ENCODE measurements at regions not wholly inside any gene's neighbourhood (a gene's known extent, or its start where the extent isn't known, plus 50 kb on each side); places are given as distances from the start of the nearest gene placed in this dataset.

GRCh38 chr5:158644301-158644700 is 455.4 kb downstream of the EBF1 start:
- DNase-seq: no peak

GRCh38 chr5:158643840-158644239 is 455.9 kb downstream of the EBF1 start:
- DNase-seq: no peak

DNA sequence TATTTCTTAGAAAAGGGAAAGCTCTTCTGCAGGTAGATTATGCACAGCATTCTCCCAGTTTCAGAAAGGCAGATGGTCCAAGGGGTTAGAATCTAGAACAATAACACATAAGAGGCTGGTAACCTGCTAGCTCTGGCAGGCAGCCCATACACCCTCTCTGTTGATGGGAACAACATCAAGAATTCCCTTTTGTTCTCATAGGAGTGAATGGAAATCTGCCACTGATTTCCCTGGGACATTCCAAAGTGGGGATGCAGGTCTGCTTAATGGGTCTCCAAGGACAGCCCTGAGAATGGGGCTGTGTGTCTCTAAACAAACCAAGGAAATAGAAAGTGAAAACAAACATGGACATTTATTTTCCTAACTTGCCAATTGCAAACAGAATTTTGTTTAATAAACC is 456.8 kb downstream of the EBF1 start:
- DNase-seq: no peak

GRCh38 chr5:158641016-158641415 is 458.7 kb downstream of the EBF1 start:
- no peak for DNase-seq

DNA sequence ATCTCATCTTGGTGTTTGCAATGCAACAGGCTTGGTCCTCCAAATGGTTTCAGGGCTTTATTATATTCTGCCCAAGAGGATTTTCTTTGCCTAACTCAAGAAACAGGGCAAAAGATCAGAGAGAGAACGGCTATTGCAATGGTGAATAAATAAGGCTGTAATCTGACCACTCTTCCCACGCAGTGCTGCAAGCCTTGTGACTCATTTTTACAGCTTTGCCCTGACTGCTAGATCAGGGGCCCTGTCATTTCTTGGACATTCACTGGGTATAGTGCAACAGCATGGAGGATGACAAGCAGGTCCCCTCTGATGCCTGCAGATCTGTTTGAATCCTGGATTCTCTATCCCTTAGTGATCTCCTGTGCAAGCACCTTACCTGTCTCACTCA is 459.1 kb downstream of the EBF1 start:
- no peak for DNase-seq

DNA sequence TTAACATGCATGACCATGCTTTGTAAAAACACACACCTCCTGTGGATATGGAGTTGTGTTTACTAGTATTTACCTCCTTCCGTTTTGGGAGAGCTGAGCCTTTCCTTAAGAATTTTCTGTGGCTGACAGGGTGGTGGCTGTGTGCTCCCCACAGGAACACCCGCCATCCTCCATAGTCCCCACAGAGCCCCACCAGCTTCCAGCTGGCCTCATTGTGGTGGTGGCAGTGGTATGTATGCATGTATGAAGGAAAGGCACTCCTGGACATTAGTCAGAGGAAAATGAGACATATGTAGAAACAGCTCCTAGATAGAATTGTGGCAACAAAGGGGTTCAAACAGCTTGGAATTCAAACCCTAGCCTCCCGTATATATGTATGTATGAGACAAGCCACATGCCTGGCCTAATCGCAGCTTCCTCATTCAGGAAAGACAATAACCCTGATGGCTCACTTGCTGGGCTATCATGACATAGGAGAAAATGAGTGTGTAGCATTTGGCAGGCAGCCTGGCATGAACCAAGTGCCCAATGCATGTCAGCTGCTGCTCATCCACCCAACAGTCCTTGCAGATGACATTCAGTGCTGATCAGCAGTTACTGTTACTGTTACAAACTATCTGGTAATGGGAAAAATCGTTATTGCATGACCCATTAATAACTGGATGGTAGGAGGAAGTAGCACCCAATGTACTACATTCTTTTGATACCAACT is 459.7 kb downstream of the EBF1 start:
- no peak for DNase-seq

GRCh38 chr5:158638396-158638795 is 461.3 kb downstream of the EBF1 start:
- DNase-seq: no peak

DNA sequence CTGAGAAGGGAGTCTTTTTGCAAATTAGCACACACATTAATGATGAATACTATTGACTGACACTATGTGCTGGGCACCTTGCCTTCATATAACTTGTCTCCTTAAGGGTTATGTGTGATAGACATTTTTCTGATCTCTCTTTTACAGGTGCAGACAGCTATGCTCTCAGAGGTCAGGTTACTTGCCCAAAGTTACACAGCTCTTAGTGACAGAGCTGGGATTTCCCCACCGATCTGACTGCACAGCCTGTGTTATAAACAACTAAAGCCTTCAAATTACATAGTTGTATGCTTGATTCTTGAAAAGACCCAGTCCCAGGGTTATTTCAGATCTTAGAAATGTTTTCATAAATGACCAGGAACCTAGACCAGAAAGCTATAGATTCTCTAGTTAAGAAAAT is 462.7 kb downstream of the EBF1 start:
- no peak for DNase-seq

DNA sequence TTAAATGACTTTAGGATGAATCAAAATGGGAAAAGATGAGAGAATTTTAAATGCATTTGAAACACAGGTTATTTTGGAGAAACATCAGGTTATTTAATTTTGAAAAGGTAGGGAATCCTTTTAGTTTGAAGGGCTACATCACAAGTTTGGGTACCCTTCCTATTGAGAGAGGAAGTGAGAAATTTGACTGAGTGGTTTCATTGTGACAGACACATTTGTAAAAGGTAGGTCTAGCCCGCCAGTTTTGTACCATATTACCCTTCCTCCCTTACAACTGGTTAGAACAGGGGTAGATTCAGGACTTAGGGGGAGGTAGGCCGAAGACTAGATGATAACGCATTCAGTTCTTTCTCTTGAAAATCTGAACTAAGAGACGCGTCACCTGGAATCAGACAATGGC is 464.2 kb downstream of the EBF1 start:
- DNase-seq: no peak

GRCh38 chr5:158634714-158635113 is 465.0 kb downstream of the EBF1 start:
- no peak for DNase-seq

GRCh38 chr5:158629591-158630312 is 470.0 kb downstream of the EBF1 start:
- DNase-seq: no peak

DNA sequence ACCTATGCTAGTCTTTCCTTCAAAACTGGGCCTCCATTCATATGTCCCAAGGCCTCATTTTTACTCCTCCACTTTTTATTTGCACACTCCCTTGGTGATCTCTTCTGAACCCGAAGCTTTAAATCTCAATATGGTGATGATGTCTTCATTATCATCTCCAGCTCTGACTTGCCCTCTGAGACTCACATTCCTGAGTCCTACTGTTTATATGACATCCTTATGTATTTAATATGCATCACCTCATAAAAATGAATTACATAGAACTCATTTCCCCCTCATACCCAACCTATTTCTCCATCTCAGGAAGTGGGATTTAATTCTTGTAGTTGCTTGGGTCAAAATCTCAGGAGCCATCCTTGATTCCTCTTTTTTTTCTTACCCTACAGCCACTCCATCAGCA is 473.0 kb downstream of the EBF1 start:
- DNase-seq: no peak

- no peak for DNase-seq
Measured at GRCh38 chr5:158623971-158624370, 475.7 kb downstream of the EBF1 start.

DNA sequence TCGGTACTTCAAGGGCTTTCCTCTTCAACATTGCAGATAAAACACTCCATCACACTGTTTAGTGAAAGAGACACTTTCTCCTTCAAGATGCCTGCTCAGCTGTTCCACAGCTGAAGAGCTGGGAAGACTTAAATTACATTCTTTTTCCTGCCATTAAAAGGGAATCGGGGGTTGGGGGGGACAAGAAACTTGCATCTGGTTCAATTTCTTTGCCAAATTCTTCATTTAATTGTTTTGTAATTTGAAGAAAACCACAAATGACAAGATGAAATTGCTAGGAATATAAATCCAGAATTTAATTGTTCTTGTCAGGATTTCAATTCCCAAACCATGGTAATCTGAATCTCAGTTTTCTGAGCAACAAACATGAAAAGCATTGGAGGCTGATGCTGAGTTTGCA is 478.3 kb downstream of the EBF1 start:
- no peak for DNase-seq

DNA sequence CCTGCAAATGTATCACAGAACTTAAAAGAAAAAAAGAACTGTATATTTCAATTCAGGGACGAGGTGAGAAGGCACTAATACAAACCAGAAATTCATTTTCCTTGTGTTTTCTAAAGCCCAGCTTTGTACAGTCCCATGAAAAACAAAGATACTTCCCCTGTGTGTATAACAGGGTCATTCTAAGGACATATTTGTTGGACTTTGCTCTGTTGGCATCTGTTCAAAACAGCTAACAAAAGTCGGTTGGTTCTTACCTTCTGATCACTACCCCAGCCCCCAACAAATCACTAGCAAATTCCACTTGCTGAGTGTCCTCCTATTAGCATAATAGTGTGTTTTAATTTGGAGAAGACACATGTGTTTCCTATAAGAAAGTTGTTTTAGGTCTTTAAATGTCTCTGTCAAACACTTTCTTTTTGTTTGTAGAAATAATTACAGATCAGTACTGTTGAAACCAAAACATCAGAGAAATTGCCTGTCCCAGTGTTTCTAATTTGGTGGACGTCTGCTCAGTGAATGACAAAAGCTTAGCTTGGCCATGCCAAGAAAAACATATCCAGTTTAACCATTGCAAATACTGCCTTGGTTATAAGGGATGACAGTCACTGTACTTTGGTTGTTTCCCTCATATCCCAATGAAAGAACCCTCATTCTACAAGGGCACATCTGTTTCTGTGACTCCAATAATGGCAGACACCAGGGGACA is 480.5 kb downstream of the EBF1 start:
- no peak for DNase-seq

DNA sequence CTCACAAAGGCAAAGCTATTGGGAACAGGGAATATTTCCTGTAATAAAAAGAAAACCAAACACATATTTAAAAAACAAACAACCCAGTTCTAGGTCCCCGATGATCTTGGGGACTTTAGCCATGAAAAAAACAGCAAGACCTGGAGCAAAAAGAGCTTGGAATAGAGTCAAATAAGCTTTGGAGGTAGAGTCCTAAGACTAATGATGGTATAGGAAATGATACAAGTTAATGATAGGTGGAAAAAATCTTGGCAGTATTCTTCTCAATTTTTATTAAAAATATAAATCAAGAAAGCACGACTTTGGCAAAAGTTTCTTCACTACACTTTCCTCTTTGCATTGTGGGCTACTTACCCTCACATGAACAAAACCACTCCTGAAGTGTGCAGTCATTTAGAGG is 481.5 kb downstream of the EBF1 start:
- DNase-seq: no peak

DNA sequence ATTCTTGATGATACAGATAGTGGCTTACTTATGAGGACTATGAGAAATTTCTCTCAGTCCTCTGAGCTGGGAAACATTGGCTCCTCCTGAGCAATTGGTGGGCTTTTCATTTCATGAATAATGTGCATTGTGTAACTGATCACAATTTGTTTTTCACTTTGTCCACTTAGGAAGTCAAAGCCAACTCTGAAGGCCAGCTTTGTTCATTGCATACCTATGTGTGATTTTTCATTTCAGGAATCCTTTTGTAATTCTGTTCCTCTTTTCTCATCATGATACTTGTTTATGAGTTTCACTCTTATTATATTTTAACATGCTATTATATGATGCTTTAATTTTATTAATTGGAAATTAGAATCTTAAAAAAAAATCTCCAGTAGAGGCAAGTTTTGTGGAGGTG is 483.0 kb downstream of the EBF1 start:
- no peak for DNase-seq

DNA sequence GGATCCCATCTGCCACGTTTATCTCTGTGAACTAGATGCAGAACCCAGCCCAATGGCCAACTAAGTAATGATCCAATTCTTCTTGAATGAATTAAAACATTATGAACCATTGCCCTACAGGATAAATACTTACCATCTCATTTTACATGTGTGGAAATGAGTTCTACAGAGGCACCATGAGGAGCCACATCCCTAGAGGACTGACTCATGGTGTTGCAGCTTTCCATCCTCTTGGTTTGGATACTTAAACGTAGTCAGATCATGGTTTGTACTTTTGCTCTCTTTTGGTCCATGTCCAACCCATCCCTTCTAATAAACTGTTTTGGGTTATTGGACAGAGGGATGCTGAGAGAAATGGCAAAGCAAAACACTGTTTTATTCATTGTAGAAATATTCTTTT is 484.8 kb downstream of the EBF1 start:
- no peak for DNase-seq

DNA sequence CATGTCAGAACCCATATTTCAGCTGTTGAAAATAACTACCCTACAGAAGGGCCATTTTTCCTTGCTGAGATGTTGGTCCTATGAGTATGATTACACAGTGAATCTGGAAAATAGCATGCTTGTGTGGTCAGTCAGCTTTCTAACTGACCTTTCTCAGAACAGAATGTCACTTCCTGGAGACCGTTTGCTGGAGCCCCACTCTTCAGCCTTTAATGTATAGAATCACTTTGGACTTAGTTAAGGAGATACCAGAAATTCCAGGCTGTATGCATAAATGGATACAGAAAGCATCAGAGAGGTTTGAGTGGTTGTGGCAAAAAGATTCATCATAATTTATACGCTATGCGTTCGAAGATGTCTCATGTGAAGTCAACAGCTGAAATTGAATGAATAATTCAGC is 488.1 kb downstream of the EBF1 start:
- DNase-seq: no peak

DNA sequence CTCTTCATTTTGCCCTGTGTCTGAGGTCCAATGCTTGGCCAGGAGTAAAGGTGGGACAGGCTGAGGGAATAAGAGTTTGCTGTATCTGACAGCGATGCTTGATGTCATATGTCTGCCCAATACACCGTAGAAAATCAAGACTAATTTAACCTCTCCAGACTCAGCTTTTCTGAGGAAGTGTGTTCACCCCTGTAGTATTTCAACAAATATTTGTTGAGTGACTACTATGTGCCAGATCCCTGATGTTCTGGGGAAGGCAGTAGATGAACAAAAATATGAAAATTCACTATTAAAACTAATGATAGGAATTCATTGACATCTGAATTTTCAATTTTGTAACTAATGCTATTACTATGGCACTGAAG is 489.7 kb downstream of the EBF1 start:
- no peak for DNase-seq

- no peak for DNase-seq
Measured at GRCh38 chr5:158609333-158610050, 490.2 kb downstream of the EBF1 start.

GRCh38 chr5:158607088-158607487 is 492.6 kb downstream of the EBF1 start:
- no peak for DNase-seq

DNA sequence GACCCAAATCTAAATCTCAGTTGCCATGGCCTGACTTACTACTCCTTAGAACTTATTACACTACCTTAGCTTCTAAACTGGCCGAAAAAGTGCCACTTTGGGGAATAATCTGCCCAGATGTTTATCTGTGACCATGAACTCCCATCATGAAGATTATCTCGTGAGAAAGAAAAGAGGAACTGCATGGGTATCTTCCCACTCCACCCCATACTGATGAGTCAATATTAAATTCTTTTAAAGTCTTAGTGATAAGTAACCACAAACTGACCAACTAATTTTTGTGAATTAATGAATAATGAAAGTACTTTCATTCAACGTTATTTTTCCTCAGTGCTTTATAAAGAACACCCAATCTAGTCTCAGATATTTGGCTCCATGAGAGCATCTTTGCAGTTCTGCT is 493.5 kb downstream of the EBF1 start:
- DNase-seq: no peak

DNA sequence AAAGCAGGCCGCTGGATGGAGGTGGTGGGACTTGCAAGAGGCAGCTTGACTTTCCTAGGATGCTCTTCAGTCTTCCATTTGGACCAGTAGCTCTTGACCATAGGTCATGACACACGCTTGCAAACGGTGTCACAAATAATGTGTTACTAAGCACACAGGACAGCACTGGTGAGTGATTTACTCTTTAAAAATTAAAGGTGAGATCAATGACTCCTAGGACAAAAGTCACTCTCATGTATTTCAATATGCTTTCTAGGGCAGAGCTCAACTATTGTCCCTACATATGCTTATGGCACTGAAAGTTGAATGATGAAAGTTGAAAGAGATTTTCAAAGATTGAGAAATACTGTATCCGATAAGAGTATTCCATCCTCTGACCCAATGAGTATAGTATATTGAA is 496.7 kb downstream of the EBF1 start:
- no peak for DNase-seq

Data from SHP77 treated with DMSO at 0.1 percent for 48 hours (cell line).